ENCODE measurements at regions not wholly inside any gene's neighbourhood (a gene's known extent, or its start where the extent isn't known, plus 50 kb on each side); places are given as distances from the start of the nearest gene placed in this dataset.

GRCh38 chr10:130409331-130409730 is 273.1 kb downstream of the GLRX3 start:
- TF ChIP-seq, protein P1, sequence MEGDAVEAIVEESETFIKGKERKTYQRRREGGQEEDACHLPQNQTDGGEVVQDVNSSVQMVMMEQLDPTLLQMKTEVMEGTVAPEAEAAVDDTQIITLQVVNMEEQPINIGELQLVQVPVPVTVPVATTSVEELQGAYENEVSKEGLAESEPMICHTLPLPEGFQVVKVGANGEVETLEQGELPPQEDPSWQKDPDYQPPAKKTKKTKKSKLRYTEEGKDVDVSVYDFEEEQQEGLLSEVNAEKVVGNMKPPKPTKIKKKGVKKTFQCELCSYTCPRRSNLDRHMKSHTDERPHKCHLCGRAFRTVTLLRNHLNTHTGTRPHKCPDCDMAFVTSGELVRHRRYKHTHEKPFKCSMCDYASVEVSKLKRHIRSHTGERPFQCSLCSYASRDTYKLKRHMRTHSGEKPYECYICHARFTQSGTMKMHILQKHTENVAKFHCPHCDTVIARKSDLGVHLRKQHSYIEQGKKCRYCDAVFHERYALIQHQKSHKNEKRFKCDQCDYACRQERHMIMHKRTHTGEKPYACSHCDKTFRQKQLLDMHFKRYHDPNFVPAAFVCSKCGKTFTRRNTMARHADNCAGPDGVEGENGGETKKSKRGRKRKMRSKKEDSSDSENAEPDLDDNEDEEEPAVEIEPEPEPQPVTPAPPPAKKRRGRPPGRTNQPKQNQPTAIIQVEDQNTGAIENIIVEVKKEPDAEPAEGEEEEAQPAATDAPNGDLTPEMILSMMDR (conservative IDR thresholded peaks at IDR 0.05), result no peak
- TF ChIP-seq ZFX (IDR thresholded peaks at IDR 0.05), result no peak
